ENCODE measurements at regions not wholly inside any gene's neighbourhood (a gene's known extent, or its start where the extent isn't known, plus 50 kb on each side); places are given as distances from the start of the nearest gene placed in this dataset. TPM values are rescaled to one million over a fixed set of nuclear protein-coding genes. Genes with fewer than 3 reads are reported as not detected.

DNA sequence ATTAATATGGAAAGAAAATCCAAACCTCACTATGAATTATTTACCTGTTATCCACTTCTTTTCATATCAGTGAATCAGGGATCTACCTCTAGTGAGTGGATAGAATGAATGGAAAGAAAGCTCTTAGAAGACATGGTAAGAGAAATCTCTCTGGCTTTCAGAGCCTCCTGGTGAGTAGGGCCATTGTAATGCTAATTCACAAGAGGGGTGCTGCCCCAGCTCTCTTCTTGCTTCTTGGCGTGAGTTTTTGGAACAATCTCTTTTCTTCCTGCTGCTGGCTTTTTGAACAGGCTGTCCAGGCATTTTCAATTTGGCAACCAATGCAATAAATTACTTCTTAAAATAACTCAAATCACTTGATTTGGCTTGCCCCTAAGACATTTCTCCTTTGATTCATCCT lies 49.9 kb upstream of the KCNN2 start:
- Histone ChIP-seq H2AFZ (ENCODE audit: low read length) (no peak overlapping the region), H3K79me2 (ENCODE audit: low read length) (no peaks in the 10 kb centered on the region), H3K4me3 (ENCODE audit: low read length) (no peak overlapping the region), H3K9me3 (ENCODE audit: low read length) (no peaks in the 10 kb centered on the region), H3K27ac (ENCODE audit: low read length) (no peak overlapping the region), H3K9ac (ENCODE audit: low read length) (no peak overlapping the region), H3K4me1 (ENCODE audit: low read length) (no peaks in the 10 kb centered on the region), H3K4me2 (ENCODE audit: low read depth, low read length, poor library complexity, severe bottlenecking) (no peak overlapping the region), H3K9me2 (replicated peaks; ENCODE audit: insufficient read depth, low read length) (no peaks in the 10 kb centered on the region), H4K20me1 (ENCODE audit: insufficient read depth, low read depth, low read length) (no peaks in the 10 kb centered on the region), H3K36me3 (ENCODE audit: insufficient read depth, low read length) (no peaks in the 10 kb centered on the region), H3K27me3 (ENCODE audit: low read length) (no peaks in the 10 kb centered on the region)
- DNase-seq, result no peak

Small RNA genes in the stretch of these regions (small RNA-seq; reads per million reads assigned to genes)
- gene RN7SKP89, result not detected

All from Karpas-422 (cell line).